PFSK-1 (cell line): ENCODE measurements at regions not wholly inside any gene's neighbourhood (a gene's known extent, or its start where the extent isn't known, plus 50 kb on each side); places are given as distances from the start of the nearest gene placed in this dataset.

ENCODE experiments used
- FOXP2 ChIP-seq: optimal IDR thresholded peaks from 2 replicates; pipeline ENCODE3; 2011; ENCODE audit warnings: borderline replicate concordance, control low read depth, inconsistent platforms; ENCODE audit not compliant: insufficient read depth; ENCODE audit errors: extremely low read length, extremely low read depth
- POLR2AphosphoS5 ChIP-seq: IDR thresholded peaks from 2 replicates; pipeline ENCODE4 v1.6.1; 2012; ENCODE audit warnings: low read depth, mild to moderate bottlenecking, control low read depth, low read length, moderate library complexity
- REST ChIP-seq, 2 experiments: IDR thresholded peaks; 2 replicates each; pipeline versions ENCODE4 v1.6.1 to v1.8.0; 2011 to 2012; ENCODE audit warnings: low read depth in 2 of 2, low read length in 2 of 2, control low read depth in 1 of 2, inconsistent platforms in 1 of 2, mild to moderate bottlenecking in 1 of 2, moderate library complexity in 1 of 2; ENCODE audit not compliant: insufficient read depth in 1 of 2
- SIN3A ChIP-seq: IDR thresholded peaks from 2 replicates; pipeline ENCODE4 v1.6.1; 2012; ENCODE audit warnings: mild to moderate bottlenecking, low read length, moderate library complexity, borderline replicate concordance; ENCODE audit not compliant: insufficient read depth
- TAF1 ChIP-seq: IDR thresholded peaks from 2 replicates; pipeline ENCODE4 v1.6.1; 2012; ENCODE audit warnings: low read length, control low read depth, borderline replicate concordance; ENCODE audit not compliant: insufficient read depth

GRCh38 chr22:48366056-48366455, 1461.6 kb downstream of the BRD1 start:
- TF ChIP-seq FOXP2 (no peak), SIN3A (no peak), TAF1 (no peak), POLR2AphosphoS5 (no peak), REST (IDR thresholded peaks at IDR 0.05; ENCODE audit: insufficient read depth in 1 of 2, low read depth in 2 of 2, low read length in 2 of 2) (no peak)

DNA sequence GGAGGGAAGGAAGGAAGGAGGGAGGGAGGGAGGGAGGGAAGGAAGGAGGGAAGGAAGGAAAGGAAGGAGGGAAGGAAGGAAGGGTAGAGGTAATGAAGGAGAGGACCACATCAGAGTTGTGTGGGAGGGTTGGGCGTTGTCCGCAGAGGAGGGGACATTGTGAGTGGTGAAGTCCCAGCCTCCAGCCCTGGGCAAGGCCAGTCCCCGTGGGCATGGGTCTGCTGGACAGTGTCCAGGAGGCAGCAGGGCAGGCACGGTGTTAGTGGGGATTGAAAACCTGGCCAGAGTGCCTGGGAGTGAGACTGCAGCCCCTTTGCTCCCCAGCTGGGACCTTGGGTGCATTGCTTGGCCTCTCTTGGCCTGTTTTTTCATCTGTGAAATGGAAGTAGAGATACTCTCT, 1462.3 kb downstream of the BRD1 start:
- TF ChIP-seq REST (IDR thresholded peaks at IDR 0.05; ENCODE audit: insufficient read depth in 1 of 2, low read depth in 2 of 2, low read length in 2 of 2) (no peak), TAF1 (no peak)

DNA sequence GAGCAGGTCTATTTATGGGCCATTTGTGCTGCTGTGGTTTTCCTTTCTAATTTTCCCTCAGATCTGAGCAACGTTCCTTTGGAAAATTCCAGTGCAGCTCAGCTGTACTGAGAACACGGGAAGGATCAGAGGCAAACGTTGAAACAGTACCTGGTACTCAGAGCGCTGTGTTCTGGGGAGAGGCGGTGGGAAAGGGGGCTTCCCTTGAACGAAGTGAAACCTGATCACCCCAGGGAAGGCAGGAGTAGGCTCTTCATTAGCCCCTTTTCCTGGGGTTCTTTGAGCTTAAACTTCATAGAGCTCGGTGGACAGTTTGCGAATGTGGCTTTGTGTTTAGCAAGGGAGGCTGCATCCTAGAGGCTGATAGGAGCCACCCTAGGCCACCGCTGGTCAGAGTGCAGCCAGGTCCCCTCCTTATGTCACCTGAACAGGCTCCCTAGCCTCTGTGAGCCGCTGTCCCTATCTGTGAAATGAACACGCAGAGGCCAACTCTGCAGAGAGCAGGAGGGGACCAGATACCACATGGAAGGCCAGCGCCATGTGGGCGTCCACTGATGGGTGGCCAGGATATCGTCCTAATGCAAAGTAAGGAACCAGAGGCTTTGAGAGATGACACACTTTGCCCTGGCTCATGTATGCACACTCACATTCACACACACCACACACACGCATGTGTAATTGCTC, 1464.8 kb downstream of the BRD1 start:
- no peak for TF ChIP-seq TAF1
- no peak for TF ChIP-seq SIN3A
- no peak for TF ChIP-seq REST (IDR thresholded peaks at IDR 0.05; ENCODE audit: insufficient read depth in 1 of 2, low read depth in 2 of 2, low read length in 2 of 2)
- TF ChIP-seq FOXP2: no peak
- no peak for TF ChIP-seq POLR2AphosphoS5

DNA sequence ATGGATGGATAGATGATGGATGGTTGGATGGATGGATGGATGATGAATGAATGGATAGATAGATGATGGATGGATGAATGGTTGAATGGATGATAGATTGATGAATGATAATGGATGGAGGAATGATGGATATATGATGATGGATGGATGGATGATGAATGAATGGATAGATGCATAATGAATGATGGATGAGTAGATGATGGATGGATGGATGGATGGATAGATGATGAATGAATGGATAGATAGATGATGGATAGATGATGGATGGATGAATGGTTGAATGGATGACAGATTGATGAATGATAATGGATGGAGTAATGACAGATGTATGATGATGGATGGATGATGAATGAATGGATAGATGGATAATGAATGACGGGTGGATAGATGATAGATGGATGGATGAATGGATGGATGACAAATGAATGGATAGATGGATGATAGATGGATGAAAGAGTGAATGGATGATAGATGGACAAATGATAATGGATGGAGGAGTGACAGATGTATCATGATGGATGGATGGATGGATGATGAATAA, 1466.5 kb downstream of the BRD1 start:
- TF ChIP-seq FOXP2: no peak

DNA sequence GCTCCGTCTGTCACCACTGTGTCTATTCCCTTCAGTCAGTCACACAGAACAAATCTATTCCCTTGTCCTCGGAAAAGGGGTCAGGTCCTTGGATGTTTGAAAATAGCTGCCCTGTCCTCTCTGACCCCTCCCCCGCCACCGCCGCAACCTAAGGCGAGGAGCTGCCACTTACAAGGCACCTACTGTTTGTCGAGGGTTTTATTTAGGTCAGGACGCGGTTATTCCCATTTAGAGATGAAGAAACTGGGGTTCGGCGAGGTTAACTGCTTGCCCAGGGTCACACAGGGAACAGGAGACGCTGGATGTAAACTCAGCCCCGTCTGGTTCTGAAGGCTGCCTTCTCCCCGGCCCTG, 1468.1 kb downstream of the BRD1 start:
- TF ChIP-seq REST (IDR thresholded peaks at IDR 0.05; ENCODE audit: insufficient read depth in 1 of 2, low read depth in 2 of 2, low read length in 2 of 2) (no peak), POLR2AphosphoS5 (no peak), SIN3A (no peak), FOXP2 (no peak), TAF1 (no peak)
